K562 (cell line): ENCODE measurements at regions not wholly inside any gene's neighbourhood (a gene's known extent, or its start where the extent isn't known, plus 50 kb on each side); places are given as distances from the start of the nearest gene placed in this dataset.
A peak's percentile ranks its signal among the peaks of the same experiment; 100 is the strongest.

Experiments
- ATAC-seq: fragments of 200-7000 bp; cut with Tn5 transposase; 3 replicates; pipeline ENCODE4 v1.9.1; 2020; ENCODE audit warnings: moderate library complexity
- BruUV-seq: library from RNA; stranded (reverse); fragments of 400-500 nt; replicated peaks from 2 replicates; lab custom pipeline; 2021; lab: Mats Ljungman, UMichigan
- CTCF ChIA-PET: fragments of 300-600 bp; formaldehyde crosslinking; extraction: SDS; loops from one replicate; lab custom pipeline; 2021; ENCODE audit warnings: low intra/inter-chr PET ratio; lab: Yijun Ruan, JAX
- POLR2A ChIA-PET: fragments of 300-600, 350-650 bp; sonication (Branson Sonifier 250); formaldehyde crosslinking; extraction: SDS; loops from one replicate; lab custom pipeline; 2021; ENCODE audit warnings: antibody characterized with exemption, inconsistent platforms; lab: Yijun Ruan, JAX
- DNase-seq, 4 experiments: peaks; one replicate each; pipeline versions ENCODE4 v3.0.0 to v3.0.0-alpha.2; 2011 to 2018; ENCODE audit warnings: low spot score in 3 of 4, mixed read lengths in 3 of 4; ENCODE audit errors: extremely low read depth in 1 of 4
- FAIRE-seq: peaks from 2 replicates; lab custom pipeline; 2011; peaks lifted over from hg19 to GRCh38; lab: Jason Lieb, UNC
- H2AFZ ChIP-seq: 2 replicates; pipeline ENCODE4 v1.6.0; 2011; ENCODE audit warnings: low read depth, low read length, control low read depth, inconsistent platforms
- H3K27ac ChIP-seq: fragments of 200-600 bp; 3 replicates; pipeline ENCODE4 v1.8.0; 2011; ENCODE audit warnings: low read depth, mild to moderate bottlenecking, control low read depth, inconsistent platforms, low read length, moderate library complexity, mixed read lengths; ENCODE audit errors: extremely low read depth
- H3K27me3 ChIP-seq, 2 experiments: fragments of 300-600 bp in 1 of 2; 2 replicates in 1 of 2; 3 replicates in 1 of 2; pipeline versions ENCODE4 v1.6.0 to v1.8.0; 2011; ENCODE audit warnings: inconsistent platforms in 2 of 2, low read length in 2 of 2, mild to moderate bottlenecking in 1 of 2, mixed read lengths in 1 of 2, moderate library complexity in 1 of 2; ENCODE audit not compliant: control insufficient read depth in 2 of 2, insufficient read depth in 2 of 2
- H3K36me3 ChIP-seq: fragments of 300-600 bp; 3 replicates; pipeline ENCODE4 v1.8.0; 2011; ENCODE audit warnings: mild to moderate bottlenecking, low read length, inconsistent platforms; ENCODE audit not compliant: control insufficient read depth, insufficient read depth
- H3K4me1 ChIP-seq, 2 experiments: fragments of 200-600 bp in 1 of 2; replicated peaks in 1 of 2; 2 replicates in 1 of 2; 3 replicates in 1 of 2; pipeline versions ENCODE4 v1.5.1 to v1.8.0; 2011; ENCODE audit warnings: inconsistent platforms in 2 of 2, low read length in 2 of 2, mild to moderate bottlenecking in 1 of 2, mixed read lengths in 1 of 2, moderate library complexity in 1 of 2; ENCODE audit not compliant: control insufficient read depth in 2 of 2, insufficient read depth in 2 of 2
- H3K4me2 ChIP-seq: 2 replicates; pipeline ENCODE4 v1.6.1; 2011; ENCODE audit warnings: low read length, control low read depth, inconsistent platforms, mixed read lengths; ENCODE audit not compliant: insufficient read depth
- H3K4me3 ChIP-seq: fragments of 200-600 bp; sonication (generic), shearing (Covaris generic); 2 replicates; pipeline ENCODE4 v1.5.1; 2016; ENCODE audit warnings: control low read depth, inconsistent platforms
- H3K79me2 ChIP-seq: fragments of 200-600 bp; 3 replicates; pipeline ENCODE4 v1.8.0; 2011; ENCODE audit warnings: low read length, inconsistent platforms; ENCODE audit not compliant: control insufficient read depth, insufficient read depth
- H3K9ac ChIP-seq, 2 experiments: 2 replicates each; pipeline versions ENCODE4 v1.6.0 to v1.6.1; 2011; ENCODE audit warnings: low read depth in 2 of 2, low read length in 2 of 2, control low read depth in 1 of 2, inconsistent platforms in 1 of 2, mild to moderate bottlenecking in 1 of 2, mixed read lengths in 1 of 2; ENCODE audit not compliant: insufficient read depth in 1 of 2
- H3K9me1 ChIP-seq: one replicate; pipeline ENCODE4 v1.6.0; 2011; ENCODE audit warnings: inconsistent platforms, mild to moderate bottlenecking, low read length, moderate library complexity; ENCODE audit not compliant: control insufficient read depth, insufficient read depth
- H3K9me3 ChIP-seq: replicated peaks from 2 replicates; pipeline ENCODE4 v1.5.1; 2011; ENCODE audit warnings: low read depth, low read length, inconsistent platforms; ENCODE audit not compliant: control insufficient read depth, insufficient read depth
- H4K20me1 ChIP-seq: replicated peaks from 2 replicates; pipeline ENCODE4 v1.6.1; 2011; ENCODE audit warnings: low read length, inconsistent platforms, mixed read lengths; ENCODE audit not compliant: control insufficient read depth, insufficient read depth
- BRD4 ChIP-seq: fragments of 200-600 bp; sonication (generic); IDR thresholded peaks from 2 replicates; pipeline ENCODE4 v1.6.1; 2017; ENCODE audit warnings: inconsistent platforms
- ERF ChIP-seq: fragments of 450-650 bp; formaldehyde crosslinking; IDR thresholded peaks from 2 replicates; pipeline ENCODE4 v1.4.0; 2020; ENCODE audit warnings: mild to moderate bottlenecking, mixed read lengths
- GTF2E2 ChIP-seq: fragments of 200-800 bp; sonication (Bioruptor generic); IDR thresholded peaks from 2 replicates; pipeline ENCODE4 v1.6.1; 2016; ENCODE audit warnings: missing genetic modification characterization, missing compliant biosample characterization
- NR2F6 ChIP-seq: fragments of 450-650 bp; formaldehyde crosslinking; IDR thresholded peaks from 2 replicates; pipeline ENCODE4 v1.4.0; 2020; ENCODE audit warnings: mild to moderate bottlenecking
- STAT5A ChIP-seq: IDR thresholded peaks from 2 replicates; pipeline ENCODE4 v1.6.1; 2012; ENCODE audit warnings: low read length, inconsistent platforms, borderline replicate concordance
- SUPT5H ChIP-seq: fragments of 450-650 bp; IDR thresholded peaks from 2 replicates; pipeline ENCODE4 v1.6.1; 2016
- ZFP1 ChIP-seq: fragments of 450-650 bp; formaldehyde crosslinking; IDR thresholded peaks from 2 replicates; pipeline ENCODE4 v1.4.0; 2020; ENCODE audit warnings: mild to moderate bottlenecking, mixed read lengths
- ZNF263 ChIP-seq: sonication (generic); formaldehyde crosslinking; IDR thresholded peaks from 2 replicates; pipeline ENCODE4 v1.8.0; 2022; ENCODE audit warnings: mild to moderate bottlenecking, missing genetic modification reagents, borderline replicate concordance
- ZNF75A ChIP-seq: fragments of 450-650 bp; formaldehyde crosslinking; IDR thresholded peaks from 2 replicates; pipeline ENCODE4 v1.4.0; 2020; ENCODE audit warnings: mild to moderate bottlenecking
- WGBS: fragments of 100-300 bp; shearing (Covaris generic); methylation state at CpG from one replicate; pipeline ENCODE4 v1.1.6; 2016; ENCODE audit warnings: low coverage, mixed read lengths; ENCODE audit not compliant: insufficient coverage; ENCODE audit errors: missing lambda C conversion rate; 5-methylcytosine and 5-hydroxymethylcytosine counted together
- in situ Hi-C: fragments of 300-500 bp; cut with MboI; formaldehyde crosslinking; loops from 4 replicates; pipeline ENCODE4 v1.15.0; 2018; ENCODE audit warnings: inconsistent platforms, mixed read lengths
- intact Hi-C: fragments of 100-400 bp; cut with micrococcal nuclease; formaldehyde crosslinking; loops from 2 replicates; pipeline ENCODE4 v1.14.2; 2022
- TF ChIP-seq, protein P1 (sequence below): sonication (generic); formaldehyde crosslinking; IDR thresholded peaks from 2 replicates; pipeline ENCODE4 v1.8.1; 2023; ENCODE audit warnings: mild to moderate bottlenecking, missing genetic modification reagents
- TF ChIP-seq, protein P2 (sequence below): fragments of 450-650 bp; IDR thresholded peaks from 2 replicates; pipeline ENCODE4 v1.6.1; 2017; ENCODE audit warnings: mild to moderate bottlenecking, moderate library complexity
- TF ChIP-seq, protein P3 (sequence below): fragments of 450-650 bp; conservative IDR thresholded peaks from 2 replicates; pipeline ENCODE4 v1.6.1; 2016; ENCODE audit warnings: missing genetic modification characterization, low read depth, mild to moderate bottlenecking, missing compliant biosample characterization, moderate library complexity
- TF ChIP-seq, protein P4 (sequence below), 3 experiments: fragments of 200-800 bp in 1 of 3; sonication (Bioruptor generic) in 1 of 3; sonication (generic) in 1 of 3; formaldehyde crosslinking in 1 of 3; IDR thresholded peaks; 2 replicates each; pipeline versions ENCODE4 v1.6.1 to v1.8.0; 2016 to 2022; ENCODE audit warnings: mild to moderate bottlenecking in 2 of 3, missing compliant biosample characterization in 2 of 3, missing genetic modification characterization in 2 of 3, missing genetic modification reagents in 1 of 3

DNA sequence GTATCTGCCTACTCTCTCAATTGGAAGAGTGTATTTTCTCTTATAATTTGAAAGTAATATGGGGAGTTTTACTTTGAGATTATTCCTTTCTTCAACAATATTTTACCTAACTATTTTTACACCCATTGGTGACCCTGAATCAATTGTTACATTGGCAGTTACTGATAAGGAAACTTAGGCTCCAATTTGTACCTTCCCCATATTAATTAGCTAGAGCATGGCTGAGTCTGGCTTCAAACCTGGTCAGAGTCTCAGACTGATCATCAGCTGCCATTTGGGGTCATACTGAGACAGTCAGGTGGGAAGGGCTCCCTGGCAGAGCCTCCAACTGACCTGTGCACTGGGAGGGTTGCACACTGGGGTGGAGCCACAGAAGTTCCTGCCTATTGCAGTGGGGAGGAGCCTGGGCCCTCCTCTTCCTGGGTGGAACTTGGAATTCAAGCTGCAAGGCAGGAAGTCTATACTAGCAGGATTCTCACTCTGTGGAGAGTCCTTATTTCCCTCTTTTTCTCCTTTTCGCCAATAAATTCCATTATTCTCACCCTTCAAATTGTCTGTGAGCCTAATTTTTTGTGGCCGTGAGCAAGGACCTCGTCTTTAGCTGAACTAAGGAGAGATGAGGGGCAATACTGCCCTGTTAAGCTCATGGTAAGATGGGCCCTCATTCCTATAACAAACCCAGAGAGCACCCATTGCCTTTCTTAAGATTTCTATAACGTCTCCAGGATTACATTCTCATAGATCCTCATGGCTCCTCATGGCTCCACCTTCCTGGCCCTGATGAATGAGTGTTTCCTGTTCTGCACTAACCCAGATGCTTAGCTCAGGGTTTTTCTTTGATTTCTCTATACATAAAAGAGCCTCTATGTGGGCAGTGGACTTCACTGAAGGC, 285.1 kb downstream of the ADGB start (continued):
- TF ChIP-seq, protein P1, sequence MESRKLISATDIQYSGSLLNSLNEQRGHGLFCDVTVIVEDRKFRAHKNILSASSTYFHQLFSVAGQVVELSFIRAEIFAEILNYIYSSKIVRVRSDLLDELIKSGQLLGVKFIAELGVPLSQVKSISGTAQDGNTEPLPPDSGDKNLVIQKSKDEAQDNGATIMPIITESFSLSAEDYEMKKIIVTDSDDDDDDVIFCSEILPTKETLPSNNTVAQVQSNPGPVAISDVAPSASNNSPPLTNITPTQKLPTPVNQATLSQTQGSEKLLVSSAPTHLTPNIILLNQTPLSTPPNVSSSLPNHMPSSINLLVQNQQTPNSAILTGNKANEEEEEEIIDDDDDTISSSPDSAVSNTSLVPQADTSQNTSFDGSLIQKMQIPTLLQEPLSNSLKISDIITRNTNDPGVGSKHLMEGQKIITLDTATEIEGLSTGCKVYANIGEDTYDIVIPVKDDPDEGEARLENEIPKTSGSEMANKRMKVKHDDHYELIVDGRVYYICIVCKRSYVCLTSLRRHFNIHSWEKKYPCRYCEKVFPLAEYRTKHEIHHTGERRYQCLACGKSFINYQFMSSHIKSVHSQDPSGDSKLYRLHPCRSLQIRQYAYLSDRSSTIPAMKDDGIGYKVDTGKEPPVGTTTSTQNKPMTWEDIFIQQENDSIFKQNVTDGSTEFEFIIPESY: no peak

DNA sequence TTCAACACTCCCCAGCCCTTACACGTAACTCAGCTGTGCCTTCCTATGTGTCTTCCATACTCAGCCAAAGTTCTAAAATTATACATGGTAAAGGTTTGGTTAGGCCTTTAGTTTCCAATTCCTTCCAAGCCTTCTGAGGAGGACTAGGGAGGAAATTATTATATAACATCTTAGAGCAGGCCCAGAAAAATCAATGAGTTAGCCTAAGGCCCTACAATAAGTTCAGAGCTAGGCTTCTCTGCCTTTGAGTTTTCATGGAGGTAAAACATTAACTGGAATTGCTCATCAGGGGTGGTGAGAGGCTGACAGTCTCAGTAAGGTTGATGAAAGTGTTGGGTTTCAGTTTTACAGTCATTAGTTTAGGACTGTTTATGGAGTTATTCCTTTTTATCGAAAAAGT, 286.0 kb downstream of the ADGB start:
- ChIA-PET CTCF (no interaction called here), POLR2A (interaction anchor here (0.9 to 2.3 kb wide), 12 partner anchors 8 to 331 kb away, joined by 3 to 12 read pairs (median 4); no protein-coding TSS in a partner anchor)
- WGBS: 14% methylated on average over 2 of the region's 2 CpGs
- Histone ChIP-seq H3K9me1 (no peaks in the 10 kb centered on the region), H3K4me1 (peaks cover 45 to 83% of the 10 kb centered on the region in 2 experiments), H3K27ac (peak overlapping the region; percentile 89), H3K27me3 (no peaks in the 10 kb centered on the region), H4K20me1 (no peaks in the 10 kb centered on the region), H3K4me2 (peak overlapping the region; percentile 80), H3K9me3 (no peaks in the 10 kb centered on the region), H3K79me2 (peaks cover 21% of the 10 kb centered on the region; the same call in 2 of the 3 replicates), H3K9ac (peak overlapping the region in 1 of 2 experiments; percentile 75; a peak in 2 of 4 replicates), H3K36me3 (no peaks in the 10 kb centered on the region), H2AFZ (peak overlapping the region; percentile 37), H3K4me3 (peak overlapping the region; percentile 31)
- in situ Hi-C loops: loop anchor here (25.0 kb wide), 1 partner anchor 328 kb away; the partner anchor contains the start of gene STXBP5
- FAIRE-seq: no peak
- intact Hi-C loops: loop anchor here (1.0 to 10.0 kb wide), 4 partner anchors 8 to 1150 kb away; partner anchors contain the start of gene EPM2A
- peak in 1 of 4 experiments; percentile 75 for DNase-seq
- no TSS peak for BruUV-seq
- peak; percentile 27 for ATAC-seq
- TF ChIP-seq BRD4: no peak; the same call in 1 of the 2 replicates
- 0 out of 2 replicates have a peak, but pooled peaks have one; percentile 18 for TF ChIP-seq ERF
- TF ChIP-seq STAT5A: no peak
- TF ChIP-seq, protein P2, sequence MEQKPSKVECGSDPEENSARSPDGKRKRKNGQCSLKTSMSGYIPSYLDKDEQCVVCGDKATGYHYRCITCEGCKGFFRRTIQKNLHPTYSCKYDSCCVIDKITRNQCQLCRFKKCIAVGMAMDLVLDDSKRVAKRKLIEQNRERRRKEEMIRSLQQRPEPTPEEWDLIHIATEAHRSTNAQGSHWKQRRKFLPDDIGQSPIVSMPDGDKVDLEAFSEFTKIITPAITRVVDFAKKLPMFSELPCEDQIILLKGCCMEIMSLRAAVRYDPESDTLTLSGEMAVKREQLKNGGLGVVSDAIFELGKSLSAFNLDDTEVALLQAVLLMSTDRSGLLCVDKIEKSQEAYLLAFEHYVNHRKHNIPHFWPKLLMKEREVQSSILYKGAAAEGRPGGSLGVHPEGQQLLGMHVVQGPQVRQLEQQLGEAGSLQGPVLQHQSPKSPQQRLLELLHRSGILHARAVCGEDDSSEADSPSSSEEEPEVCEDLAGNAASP: no peak
- TF ChIP-seq ZNF75A: 0 out of 2 replicates have a peak, but pooled peaks have one; percentile 14
- TF ChIP-seq ZFP1 (CRISPR knock-in tag): peak; percentile 56; the same call in 1 of the 2 replicates
- TF ChIP-seq, protein P3, sequence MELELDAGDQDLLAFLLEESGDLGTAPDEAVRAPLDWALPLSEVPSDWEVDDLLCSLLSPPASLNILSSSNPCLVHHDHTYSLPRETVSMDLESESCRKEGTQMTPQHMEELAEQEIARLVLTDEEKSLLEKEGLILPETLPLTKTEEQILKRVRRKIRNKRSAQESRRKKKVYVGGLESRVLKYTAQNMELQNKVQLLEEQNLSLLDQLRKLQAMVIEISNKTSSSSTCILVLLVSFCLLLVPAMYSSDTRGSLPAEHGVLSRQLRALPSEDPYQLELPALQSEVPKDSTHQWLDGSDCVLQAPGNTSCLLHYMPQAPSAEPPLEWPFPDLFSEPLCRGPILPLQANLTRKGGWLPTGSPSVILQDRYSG (tag): no peak
- 0 out of 2 replicates have a peak, but pooled peaks have one; percentile 16 for TF ChIP-seq SUPT5H
- TF ChIP-seq NR2F6 (CRISPR knock-in tag): peak; percentile 70; the same call in 1 of the 2 replicates
- TF ChIP-seq ZNF263 (CRISPR knock-in tag): no peak
- TF ChIP-seq, protein P4, sequence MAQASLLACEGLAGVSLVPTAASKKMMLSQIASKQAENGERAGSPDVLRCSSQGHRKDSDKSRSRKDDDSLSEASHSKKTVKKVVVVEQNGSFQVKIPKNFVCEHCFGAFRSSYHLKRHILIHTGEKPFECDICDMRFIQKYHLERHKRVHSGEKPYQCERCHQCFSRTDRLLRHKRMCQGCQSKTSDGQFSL (CRISPR knock-in tag; IDR thresholded peaks at IDR 0.05): no peak
- TF ChIP-seq, protein P4 (tag; IDR thresholded peaks at IDR 0.05): no peak
- peak; percentile 48; the same call in 1 of the 2 replicates for TF ChIP-seq GTF2E2
